ENCODE measurements at regions not wholly inside any gene's neighbourhood (a gene's known extent, or its start where the extent isn't known, plus 50 kb on each side); places are given as distances from the start of the nearest gene placed in this dataset.

GRCh38 chr2:545711-546650, 131.2 kb downstream of the TMEM18 start:
- DNase-seq: no peak

DNA sequence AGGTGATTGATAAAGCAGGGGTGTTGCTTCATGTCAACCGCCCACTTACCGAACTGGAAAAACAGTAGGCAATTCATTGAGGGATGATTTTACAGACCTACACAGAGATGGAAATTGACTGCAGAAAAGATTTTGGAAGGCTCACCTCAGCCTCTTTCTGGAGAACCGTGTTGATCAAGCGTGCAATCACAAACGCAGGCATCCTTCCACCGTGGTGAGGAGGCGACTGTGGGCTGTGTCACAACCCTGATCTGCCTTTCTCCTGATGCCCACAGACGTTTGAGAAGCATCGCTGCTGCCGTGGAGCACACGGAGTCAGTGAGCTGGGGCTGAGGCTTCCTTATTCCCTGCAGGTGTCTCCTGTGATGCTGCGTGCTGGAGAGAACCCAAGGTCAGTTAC, 132.0 kb downstream of the TMEM18 start:
- DNase-seq: no peak

DNA sequence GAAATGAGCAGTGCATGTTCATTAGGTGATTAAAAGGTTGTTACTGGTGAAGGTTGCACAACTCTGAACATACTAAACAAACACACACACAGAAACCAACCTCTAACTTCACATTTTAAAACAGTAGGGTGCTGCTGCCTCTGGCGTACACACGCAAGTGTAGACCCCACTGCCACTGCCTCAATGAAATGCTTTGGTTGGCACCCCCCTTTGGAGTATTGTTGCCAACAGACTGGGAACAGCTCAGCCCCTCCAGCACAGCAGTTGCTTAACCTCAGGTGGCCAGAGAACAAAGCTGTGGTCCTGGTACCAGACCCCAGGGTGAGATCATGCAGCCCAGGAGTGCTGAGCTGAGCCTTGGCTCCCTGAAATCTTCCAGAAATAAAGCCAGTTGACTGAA, 138.6 kb downstream of the TMEM18 start:
- DNase-seq: no peak

- DNase-seq: no peak
Measured at GRCh38 chr2:535222-535621, 142.0 kb downstream of the TMEM18 start.

DNA sequence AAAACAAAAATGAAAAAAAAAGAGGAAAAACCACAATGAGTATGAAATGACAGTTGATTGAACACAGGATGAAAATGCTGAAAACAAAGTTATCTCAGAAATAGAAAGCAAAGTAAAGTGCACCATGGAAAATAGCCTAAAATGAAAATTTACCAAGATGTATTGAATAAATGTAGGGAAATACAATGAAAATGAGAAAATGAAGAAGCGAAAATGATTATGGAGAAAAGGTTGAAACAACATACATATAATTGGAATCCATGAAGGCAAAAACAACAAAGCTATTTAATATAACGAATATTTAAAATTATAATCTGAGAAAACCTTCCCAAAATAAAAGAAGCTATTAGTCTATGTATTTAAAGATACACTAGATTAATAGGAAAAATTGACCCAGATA, 147.4 kb downstream of the TMEM18 start:
- DNase-seq: no peak

- peak; percentile 55 for DNase-seq
Measured at GRCh38 chr2:529424-529823, 147.8 kb downstream of the TMEM18 start.

- no peak for DNase-seq
Measured at GRCh38 chr2:527581-527980, 149.6 kb downstream of the TMEM18 start.

DNA sequence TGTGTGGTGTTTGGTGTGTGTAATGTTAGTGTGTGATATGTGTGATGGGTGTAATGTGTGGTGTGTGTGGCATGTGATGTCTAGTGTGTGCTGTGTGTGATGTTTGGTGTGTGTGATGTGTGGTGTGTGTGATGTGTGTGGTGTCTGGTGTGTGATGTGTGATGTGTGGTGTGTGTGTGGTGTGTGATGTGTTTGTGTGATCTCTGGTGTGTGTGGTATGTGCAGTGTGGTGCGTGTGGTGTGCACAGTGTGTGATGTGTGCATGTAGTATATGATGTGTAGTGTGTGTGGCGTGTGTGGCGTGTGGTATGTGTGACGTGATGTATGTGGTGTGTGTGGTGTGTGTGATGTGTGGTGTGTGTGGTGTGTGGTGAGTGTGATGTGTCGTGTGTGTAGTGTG, 150.3 kb downstream of the TMEM18 start:
- no peak for DNase-seq

- DNase-seq: no peak
Measured at GRCh38 chr2:525611-526010, 151.6 kb downstream of the TMEM18 start.

DNA sequence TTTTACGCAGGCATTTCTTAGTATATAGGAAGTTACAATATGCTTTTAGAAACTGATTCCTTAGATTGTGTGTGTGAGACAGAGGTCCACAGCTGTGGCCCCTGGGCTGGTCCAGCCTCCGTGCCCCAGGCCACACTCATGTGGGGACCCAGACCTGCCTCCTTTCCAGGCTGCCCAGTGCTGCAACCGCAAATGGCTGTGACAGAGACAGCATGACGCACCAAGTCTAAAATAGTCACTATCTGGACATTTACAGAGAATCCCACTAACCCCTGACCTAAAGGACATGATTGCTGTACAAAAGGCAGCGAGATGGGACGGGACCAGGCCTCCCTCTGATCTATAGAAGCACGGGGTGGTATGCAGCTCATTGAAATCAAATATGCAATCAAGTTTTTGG, 152.2 kb downstream of the TMEM18 start:
- no peak for DNase-seq

- no peak for DNase-seq
Measured at GRCh38 chr2:524442-524841, 152.8 kb downstream of the TMEM18 start.

- no peak for DNase-seq
Measured at GRCh38 chr2:523698-524270, 153.4 kb downstream of the TMEM18 start.

DNA sequence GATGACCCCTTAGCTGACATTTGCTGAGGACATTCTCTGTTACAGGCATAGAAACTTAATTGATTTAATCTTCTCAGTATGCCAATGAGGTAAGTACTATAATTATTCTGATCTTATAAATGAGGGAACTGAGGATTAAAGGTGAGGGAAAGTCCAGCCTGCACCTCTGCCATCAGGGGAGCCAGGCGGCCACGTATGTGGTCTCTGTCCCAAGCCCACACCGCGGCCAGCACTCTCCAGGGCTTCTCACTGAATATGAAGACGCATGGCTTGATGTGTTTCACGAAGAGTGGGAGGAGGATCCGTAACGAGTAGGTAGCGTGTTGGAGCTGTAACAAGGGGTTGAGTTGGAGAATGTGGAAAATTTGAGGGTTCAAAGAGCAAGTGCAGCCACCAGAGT, 154.4 kb downstream of the TMEM18 start:
- no peak for DNase-seq

GRCh38 chr2:521853-522530, 155.2 kb downstream of the TMEM18 start:
- no peak for DNase-seq

- DNase-seq: no peak
Measured at GRCh38 chr2:520663-521340, 156.4 kb downstream of the TMEM18 start.

DNA sequence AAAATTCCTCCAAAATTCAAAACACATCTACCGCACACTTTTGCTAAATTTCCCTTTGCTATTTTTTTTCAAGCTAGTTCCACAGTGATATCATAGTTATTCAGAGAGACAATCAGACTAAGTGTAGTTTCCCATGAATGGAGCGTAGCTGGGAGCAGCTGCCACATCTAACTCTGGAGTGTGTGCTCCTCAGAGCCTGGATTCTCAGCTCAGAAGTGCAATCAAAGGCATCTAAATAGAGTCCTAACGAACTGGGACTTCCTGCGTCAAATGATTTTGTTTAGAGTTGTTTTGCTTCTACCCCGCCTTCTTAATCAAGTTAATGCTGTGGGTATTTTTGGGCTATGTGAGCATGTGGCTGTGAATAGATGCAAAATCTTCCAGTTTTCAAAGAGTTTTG, 160.3 kb downstream of the TMEM18 start:
- no peak for DNase-seq

DNA sequence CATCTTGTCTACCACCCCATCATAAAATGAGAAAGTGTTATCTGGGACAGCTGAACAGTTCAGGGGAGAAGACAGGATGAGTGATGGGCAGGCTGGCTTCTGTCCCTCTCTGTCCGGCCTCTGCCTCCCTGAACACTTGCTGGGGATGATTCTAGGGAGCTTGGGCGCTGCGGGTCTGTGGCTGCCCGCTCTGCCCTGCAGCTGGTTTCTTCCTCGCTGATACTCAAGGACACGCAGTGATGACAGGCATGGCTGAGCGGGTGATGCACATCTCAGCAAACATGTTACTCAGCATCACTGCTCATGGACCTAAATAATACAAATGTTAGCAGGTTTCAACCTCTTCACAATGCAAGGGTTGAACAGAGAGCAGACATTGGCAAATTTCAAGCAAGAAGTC, 161.1 kb downstream of the TMEM18 start:
- DNase-seq: no peak

DNA sequence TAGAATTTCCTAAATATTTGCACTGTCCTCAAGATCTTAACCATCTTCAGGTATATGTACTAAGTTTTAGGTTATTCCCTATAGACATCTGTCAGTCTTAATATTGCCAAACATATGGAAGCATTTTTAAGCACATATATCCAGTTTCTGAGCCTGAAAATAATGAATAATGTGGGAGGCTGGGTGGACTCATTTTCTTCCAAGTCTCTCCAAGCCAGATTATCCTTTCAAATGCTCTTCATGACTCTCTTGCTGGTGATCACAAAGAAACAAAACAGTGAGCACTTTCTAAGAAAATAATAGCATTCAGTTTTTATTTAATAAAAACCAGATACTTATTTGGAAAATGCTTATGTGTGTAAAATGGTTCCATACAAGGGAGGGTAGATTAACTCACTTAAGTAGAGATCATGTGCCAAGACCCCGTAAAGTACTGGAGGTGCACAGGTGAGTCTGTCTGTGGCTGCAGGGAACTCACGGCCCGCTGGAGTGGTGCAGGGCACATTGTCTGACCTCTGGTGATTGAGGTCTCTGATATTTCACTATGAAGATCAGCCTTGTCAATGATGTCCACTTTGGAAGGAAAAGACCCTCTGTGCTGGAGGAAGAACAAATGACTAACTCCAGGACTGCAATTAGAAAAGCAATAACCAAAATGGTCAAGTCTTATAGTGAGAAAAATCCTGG, 161.6 kb downstream of the TMEM18 start:
- DNase-seq: no peak

GRCh38 chr2:513981-514706, 163.1 kb downstream of the TMEM18 start:
- no peak for DNase-seq

GRCh38 chr2:510839-511238, 166.4 kb downstream of the TMEM18 start:
- DNase-seq: no peak

DNA sequence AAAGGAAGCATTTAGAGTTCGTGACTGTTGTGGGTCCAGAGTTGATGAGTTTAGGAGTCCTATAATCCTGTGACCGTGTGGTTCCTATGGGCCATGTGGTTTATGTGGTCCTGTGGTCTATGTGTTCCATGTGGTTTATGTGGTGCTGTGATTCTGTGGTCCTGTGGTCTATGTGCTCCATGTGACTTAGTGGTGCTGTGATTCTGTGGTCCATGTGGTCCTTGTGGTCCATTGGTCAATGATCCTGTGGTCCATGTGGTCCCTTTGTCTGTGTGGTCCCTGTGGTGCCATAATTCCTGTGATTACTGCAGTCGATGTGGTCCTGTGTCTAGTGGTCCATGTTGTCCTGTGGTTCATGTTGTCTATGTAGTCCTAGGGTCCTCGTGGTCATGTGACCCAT, 167.3 kb downstream of the TMEM18 start:
- no peak for DNase-seq

- DNase-seq: no peak
Measured at GRCh38 chr2:508121-508520, 169.1 kb downstream of the TMEM18 start.
